Mammary epithelial cell (primary cell): ENCODE measurements at regions not wholly inside any gene's neighbourhood (a gene's known extent, or its start where the extent isn't known, plus 50 kb on each side); places are given as distances from the start of the nearest gene placed in this dataset.

Source experiments
- EZH2 ChIP-seq: IDR thresholded peaks from 2 replicates; pipeline ENCODE4 v1.6.1; 2012; ENCODE audit warnings: low read length, inconsistent platforms, borderline replicate concordance
- TF ChIP-seq, protein P1 (sequence below), 2 donors: IDR thresholded peaks in 1 of 2; conservative IDR thresholded peaks in 1 of 2; 2 replicates each; pipeline ENCODE4 v1.5.1; 2011 to 2012; ENCODE audit warnings: inconsistent platforms in 2 of 2, low read length in 2 of 2, mild to moderate bottlenecking in 2 of 2, control low read depth in 1 of 2, low read depth in 1 of 2; ENCODE audit not compliant: insufficient read depth in 1 of 2; ENCODE audit errors: extremely low read depth in 1 of 2

GRCh38 chr2:37454851-37455762 is 110.7 kb downstream of the QPCT start:
- TF ChIP-seq, protein P1, sequence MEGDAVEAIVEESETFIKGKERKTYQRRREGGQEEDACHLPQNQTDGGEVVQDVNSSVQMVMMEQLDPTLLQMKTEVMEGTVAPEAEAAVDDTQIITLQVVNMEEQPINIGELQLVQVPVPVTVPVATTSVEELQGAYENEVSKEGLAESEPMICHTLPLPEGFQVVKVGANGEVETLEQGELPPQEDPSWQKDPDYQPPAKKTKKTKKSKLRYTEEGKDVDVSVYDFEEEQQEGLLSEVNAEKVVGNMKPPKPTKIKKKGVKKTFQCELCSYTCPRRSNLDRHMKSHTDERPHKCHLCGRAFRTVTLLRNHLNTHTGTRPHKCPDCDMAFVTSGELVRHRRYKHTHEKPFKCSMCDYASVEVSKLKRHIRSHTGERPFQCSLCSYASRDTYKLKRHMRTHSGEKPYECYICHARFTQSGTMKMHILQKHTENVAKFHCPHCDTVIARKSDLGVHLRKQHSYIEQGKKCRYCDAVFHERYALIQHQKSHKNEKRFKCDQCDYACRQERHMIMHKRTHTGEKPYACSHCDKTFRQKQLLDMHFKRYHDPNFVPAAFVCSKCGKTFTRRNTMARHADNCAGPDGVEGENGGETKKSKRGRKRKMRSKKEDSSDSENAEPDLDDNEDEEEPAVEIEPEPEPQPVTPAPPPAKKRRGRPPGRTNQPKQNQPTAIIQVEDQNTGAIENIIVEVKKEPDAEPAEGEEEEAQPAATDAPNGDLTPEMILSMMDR (conservative IDR thresholded peaks at IDR 0.05 in 1 of 2, IDR thresholded peaks at IDR 0.05 in 1 of 2; ENCODE audit: extremely low read depth in 1 of 2, insufficient read depth in 1 of 2, low read depth in 1 of 2, low read length in 2 of 2), result no peak
- no peak for TF ChIP-seq EZH2
